H1 (cell line): ENCODE measurements at regions not wholly inside any gene's neighbourhood (a gene's known extent, or its start where the extent isn't known, plus 50 kb on each side); places are given as distances from the start of the nearest gene placed in this dataset.

Experiments
- CHD7 ChIP-seq: fragments of 300-600 bp; sonication (generic); IDR thresholded peaks from 2 replicates; pipeline ENCODE4 v1.7.1; 2012; ENCODE audit warnings: low read length, moderate library complexity, mild to moderate bottlenecking, inconsistent platforms; ENCODE audit not compliant: insufficient replicate concordance
- SUZ12 ChIP-seq: fragments of 200-600 bp; sonication (generic); IDR thresholded peaks from 2 replicates; pipeline ENCODE4 v1.6.1; 2012; ENCODE audit warnings: mild to moderate bottlenecking, inconsistent platforms, low read length, moderate library complexity, mixed read lengths
- TAF7 ChIP-seq: optimal IDR thresholded peaks from 2 replicates; pipeline ENCODE3; 2011; ENCODE audit warnings: low read depth, mild to moderate bottlenecking, inconsistent platforms, low read length, moderate library complexity, borderline replicate concordance

DNA sequence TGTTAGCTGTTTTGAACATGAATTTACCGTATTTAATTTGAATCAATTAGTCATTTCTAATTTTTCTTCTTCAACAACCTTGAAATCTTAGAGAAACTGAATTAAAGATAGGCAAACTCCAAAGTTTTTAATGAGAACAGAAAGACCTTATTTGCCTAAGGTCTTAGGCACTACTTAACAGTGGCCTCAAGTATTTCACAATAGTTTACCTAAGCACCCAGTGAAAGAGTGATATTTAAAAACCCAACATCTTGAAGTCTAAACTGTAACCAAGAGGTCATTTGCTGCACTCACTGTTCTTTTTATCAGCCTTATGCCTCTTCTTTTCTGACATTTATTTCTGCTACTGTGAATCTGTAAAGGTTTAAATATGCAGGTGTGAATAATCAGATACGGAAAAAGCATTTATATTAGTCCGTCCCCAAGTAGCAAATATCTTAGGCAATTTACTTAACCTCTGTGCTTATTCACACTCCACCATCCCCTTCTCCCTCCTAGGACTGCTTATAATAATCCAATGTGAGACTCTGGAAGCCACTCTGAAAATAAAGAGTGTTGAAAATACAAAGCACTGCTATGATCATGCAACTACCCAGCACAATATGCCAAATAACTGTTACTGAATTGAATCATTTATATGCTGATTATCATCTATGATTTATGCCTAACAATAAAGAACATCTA is 105.7 kb downstream of the ELAPOR2 start (continued):
- TF ChIP-seq CHD7 (no peak), TAF7 (no peak), SUZ12 (no peak)
- TF ChIP-seq, all 59 proteins: peak for 1
